Gastrocnemius medialis (tissue), 4 donors: ENCODE measurements at regions not wholly inside any gene's neighbourhood (a gene's known extent, or its start where the extent isn't known, plus 50 kb on each side); places are given as distances from the start of the nearest gene placed in this dataset.

Experiments
- ATAC-seq, 2 donors: fragments of 150-250 bp; one replicate each; pipeline ENCODE4 v1.9.1; 2016
- DNase-seq, 2 donors: peaks; one replicate each; pipeline ENCODE4 v3.0.0-alpha.2; 2019
- H3K27ac ChIP-seq, 4 donors: fragments of 200-600 bp; sonication (generic); 1 replicate in 1 of 4; 2 replicates in 3 of 4; pipeline ENCODE4 v1.5.1; 2016 to 2018; ENCODE audit warnings: mild to moderate bottlenecking in 2 of 4, moderate library complexity in 1 of 4
- H3K27me3 ChIP-seq, 3 donors: fragments of 200-600 bp; sonication (generic) in 2 of 3; 1 replicate in 1 of 3; 2 replicates in 2 of 3; pipeline versions ENCODE4 v1.5.1 to v1.6.0; 2016 to 2019; ENCODE audit warnings: mild to moderate bottlenecking in 1 of 3, moderate library complexity in 1 of 3
- H3K36me3 ChIP-seq, 2 donors: fragments of 200-600 bp; sonication (generic) in 1 of 2; one replicate each; pipeline ENCODE4 v1.5.1; 2017 to 2018
- H3K4me1 ChIP-seq, 2 donors: fragments of 200-600 bp; sonication (generic) in 1 of 2; one replicate each; pipeline ENCODE4 v1.5.1; 2016 to 2017; ENCODE audit warnings: mild to moderate bottlenecking in 2 of 2
- H3K4me3 ChIP-seq, 4 donors: fragments of 200-600 bp; sonication (generic) in 3 of 4; 1 replicate in 1 of 4; 2 replicates in 3 of 4; pipeline ENCODE4 v1.5.1; 2016 to 2019; ENCODE audit warnings: mild to moderate bottlenecking in 2 of 4
- H3K9me3 ChIP-seq, 3 donors: fragments of 200-600 bp; sonication (generic) in 2 of 3; 1 replicate in 1 of 3; 2 replicates in 2 of 3; pipeline ENCODE4 v1.5.1; 2016 to 2019
- CTCF ChIP-seq, 5 experiments: fragments of 450-650 bp in 3 of 5; fragments of 200-600 bp in 2 of 5; sonication (generic) in 2 of 5; IDR thresholded peaks in 4 of 5; conservative IDR thresholded peaks in 1 of 5; 1 replicate in 4 of 5; 2 replicates in 1 of 5; pipeline ENCODE4 v1.5.1; 2016 to 2019; ENCODE audit warnings: antibody characterized with exemption in 5 of 5, mild to moderate bottlenecking in 3 of 5, moderate library complexity in 3 of 5
- POLR2A ChIP-seq, 2 donors: fragments of 450-650 bp; IDR thresholded peaks; one replicate each; pipeline ENCODE4 v1.6.1; 2017; ENCODE audit warnings: antibody characterized with exemption in 2 of 2, mild to moderate bottlenecking in 2 of 2, moderate library complexity in 2 of 2
- in situ Hi-C, 4 donors: fragments of 200-750 bp; cut with MboI; loops; one replicate each; pipeline versions ENCODE4 v1.15.0 to v1.8.0; 2017; ENCODE audit warnings: low sequenced_read_pairs in 4 of 4
- intact Hi-C: fragments of 100-400 bp; cut with DNase I; formaldehyde crosslinking; loops from one replicate; pipeline ENCODE4 v1.15.1; 2023; ENCODE audit warnings: low total_unique reads

DNA sequence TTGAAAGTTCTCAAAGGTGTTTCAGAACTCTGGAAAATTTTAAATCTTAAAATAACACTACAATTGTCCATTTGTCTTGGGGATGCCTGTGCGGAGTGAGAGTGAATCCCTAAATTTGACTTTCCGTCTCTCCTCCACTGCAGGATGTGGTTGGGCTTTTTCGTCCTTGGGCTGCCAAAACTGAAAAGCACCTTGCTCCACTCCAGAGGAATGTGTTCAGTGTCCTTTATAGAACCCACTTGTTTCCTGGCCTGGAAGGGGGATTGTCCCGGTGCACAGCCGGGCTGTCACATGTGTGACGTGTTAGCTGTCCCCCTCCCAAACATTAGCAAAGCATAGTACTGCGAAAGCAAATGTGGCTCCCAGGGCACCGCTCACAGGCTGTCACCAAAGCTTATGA lies 69.6 kb upstream of the ATP10A start:
- Histone ChIP-seq H3K27ac (no peak overlapping the region), H3K4me1 (no peaks in the 10 kb centered on the region), H3K36me3 (no peaks in the 10 kb centered on the region), H3K4me3 (no peak overlapping the region), H3K27me3 (no peaks in the 10 kb centered on the region), H3K9me3 (no peaks in the 10 kb centered on the region)
- intact Hi-C loops: loop anchor here (5.0 to 10.0 kb wide), 2 partner anchors 188 to 240 kb away; no protein-coding TSS in a partner anchor
- TF ChIP-seq POLR2A (IDR thresholded peaks at IDR 0.05): no peak
- TF ChIP-seq CTCF (IDR thresholded peaks at IDR 0.05 in 4 of 5, conservative IDR thresholded peaks at IDR 0.05 in 1 of 5): no peak
- in situ Hi-C loops: loop anchor here (5.0 to 25.0 kb wide), 4 partner anchors 95 to 420 kb away; no protein-coding TSS in a partner anchor
- DNase-seq (no peak), ATAC-seq (no peak)

GRCh38 chr15:25931851-25932250 lies 68.7 kb upstream of the ATP10A start:
- no peak overlapping the region for H3K27ac ChIP-seq
- H3K36me3 ChIP-seq: no peaks in the 10 kb centered on the region
- in situ Hi-C loops (loop anchor here (5.0 to 25.0 kb wide), 4 partner anchors 95 to 420 kb away; no protein-coding TSS in a partner anchor), intact Hi-C loops (loop anchor here (5.0 to 10.0 kb wide), 2 partner anchors 187 to 240 kb away; no protein-coding TSS in a partner anchor)
- no peaks in the 10 kb centered on the region for H3K4me1 ChIP-seq
- no peak overlapping the region for H3K4me3 ChIP-seq
- DNase-seq (no peak), ATAC-seq (no peak)
- no peaks in the 10 kb centered on the region for H3K9me3 ChIP-seq
- H3K27me3 ChIP-seq: no peaks in the 10 kb centered on the region
- TF ChIP-seq CTCF (IDR thresholded peaks at IDR 0.05 in 4 of 5, conservative IDR thresholded peaks at IDR 0.05 in 1 of 5) (no peak), POLR2A (IDR thresholded peaks at IDR 0.05) (no peak)

- H3K36me3 ChIP-seq: no peaks in the 10 kb centered on the region
- H3K4me1 ChIP-seq: no peaks in the 10 kb centered on the region
- H3K4me3 ChIP-seq: no peak overlapping the region
- intact Hi-C loops (loop anchor here (5.0 to 10.0 kb wide), 2 partner anchors 186 to 239 kb away; no protein-coding TSS in a partner anchor), in situ Hi-C loops (loop anchor here (5.0 to 25.0 kb wide), 4 partner anchors 94 to 419 kb away; no protein-coding TSS in a partner anchor)
- no peaks in the 10 kb centered on the region for H3K9me3 ChIP-seq
- DNase-seq (no peak), ATAC-seq (no peak)
- no peak overlapping the region for H3K27ac ChIP-seq
- no peaks in the 10 kb centered on the region for H3K27me3 ChIP-seq
- no peak for TF ChIP-seq CTCF (IDR thresholded peaks at IDR 0.05 in 4 of 5, conservative IDR thresholded peaks at IDR 0.05 in 1 of 5)
- no peak for TF ChIP-seq POLR2A (IDR thresholded peaks at IDR 0.05)
Observed at GRCh38 chr15:25930931-25931330, 67.8 kb upstream of the ATP10A start.
